ENCODE measurements at regions not wholly inside any gene's neighbourhood (a gene's known extent, or its start where the extent isn't known, plus 50 kb on each side); places are given as distances from the start of the nearest gene placed in this dataset.

- no peak overlapping the region for H4K5ac ChIP-seq (ENCODE audit: insufficient read length, low read depth, low read length)
- 88% methylated on average over 3 of the region's 3 CpGs; no CpG with 5 or more reads in 1 of the 2 experiments for WGBS, 2 experiments (ENCODE audit: extremely low coverage in 1 of 2, insufficient coverage in 1 of 2, insufficient read length in 1 of 2, insufficient replicate concordance in 2 of 2, low coverage in 1 of 2, low lambda C conversion rate in 2 of 2, missing lambda C conversion rate in 1 of 2)
Measured at GRCh38 chr13:99828123-99828522, 143.4 kb downstream of the ZIC5 start.

More at GRCh38 chr13:99828123-99828522, 143.4 kb downstream of the ZIC5 start:
- H3K56ac ChIP-seq (replicated peaks; ENCODE audit: insufficient read length, low read depth, low read length), result no peak overlapping the region
- no peak overlapping the region for H3K4me3 ChIP-seq (ENCODE audit: extremely low read depth in 1 of 4, insufficient read depth in 2 of 4, low read depth in 3 of 4, low read length in 4 of 4)
- no peak overlapping the region for H3K4me2 ChIP-seq (ENCODE audit: insufficient read depth in 1 of 2, low read depth in 2 of 2, low read length in 2 of 2)
- ChIA-PET POLR2A (ENCODE audit: partially characterized antibody) (interaction anchor here (1.0 kb wide), 1 partner anchor 9 kb away, joined by 3 read pairs; no protein-coding TSS in a partner anchor), CTCF (ENCODE audit: partially characterized antibody) (interaction anchor here (0.7 kb wide), 1 partner anchor 164 kb away, joined by 4 read pairs; no protein-coding TSS in a partner anchor)
- H3K36me3 ChIP-seq (ENCODE audit: control insufficient read depth in 2 of 4, insufficient read depth in 4 of 4, low read length in 3 of 4), result no peaks in the 10 kb centered on the region
- no peak overlapping the region for H2AFZ ChIP-seq (ENCODE audit: low read length)
- H3K9ac ChIP-seq (replicated peaks in 1 of 4; ENCODE audit: extremely low read depth in 1 of 4, low read depth in 3 of 4, low read length in 3 of 4), result no peak overlapping the region
- H3K79me2 ChIP-seq (ENCODE audit: control insufficient read depth in 1 of 2, insufficient read depth in 2 of 2, low read length in 2 of 2), result no peaks in the 10 kb centered on the region
- no peak overlapping the region for H2BK15ac ChIP-seq (ENCODE audit: low read length)
- H3K23me2 ChIP-seq (ENCODE audit: low read depth, low read length), result no peaks in the 10 kb centered on the region; the same call in 1 of the 2 replicates
- H4K91ac ChIP-seq (replicated peaks; ENCODE audit: insufficient read length, low read length), result no peak overlapping the region
- TF ChIP-seq EGR1 (IDR thresholded peaks at IDR 0.05; ENCODE audit: borderline replicate concordance, low read depth, low read length) (no peak), FOSL1 (IDR thresholded peaks at IDR 0.05; ENCODE audit: insufficient read depth, low read depth, low read length) (no peak), SP4 (IDR thresholded peaks at IDR 0.05; ENCODE audit: low read length) (no peak), JUND (IDR thresholded peaks at IDR 0.05; ENCODE audit: low read length) (no peak), TAF7 (optimal IDR thresholded peaks at IDR 0.05; ENCODE audit: borderline replicate concordance, low read depth, low read length) (no peak), SAP30 (IDR thresholded peaks at IDR 0.05; ENCODE audit: insufficient read depth, insufficient replicate concordance, low read length) (no peak), SUZ12 (IDR thresholded peaks at IDR 0.05; ENCODE audit: low read length) (no peak), RXRA (IDR thresholded peaks at IDR 0.05; ENCODE audit: insufficient read depth, low read depth, low read length) (no peak), NRF1 (IDR thresholded peaks at IDR 0.05; ENCODE audit: low read depth, low read length) (no peak)
- no peak overlapping the region for H2BK5ac ChIP-seq (ENCODE audit: low read depth, low read length)
- no peak for FAIRE-seq
- no peak overlapping the region for H2BK20ac ChIP-seq (ENCODE audit: low read length)
- no peak overlapping the region for H3K23ac ChIP-seq (ENCODE audit: insufficient read length)
- no peak overlapping the region for H3K14ac ChIP-seq (ENCODE audit: insufficient read length)
- no peaks in the 10 kb centered on the region; a peak in 1 of 7 replicates for H3K4me1 ChIP-seq (replicated peaks in 1 of 4; ENCODE audit: control insufficient read depth in 3 of 4, insufficient read depth in 4 of 4, low read length in 3 of 4)
- H3K18ac ChIP-seq (ENCODE audit: extremely low read depth, low read length), result no peak overlapping the region
- no peak overlapping the region for H3K27ac ChIP-seq (ENCODE audit: low read depth, low read length)
- H3K4ac ChIP-seq (replicated peaks; ENCODE audit: insufficient read length, low read depth, low read length), result no peak overlapping the region
- no peaks in the 10 kb centered on the region for H3K27me3 ChIP-seq (replicated peaks in 1 of 4; ENCODE audit: control insufficient read depth in 3 of 4, extremely low read depth in 1 of 4, insufficient read depth in 3 of 4, low read length in 3 of 4)
- no peak overlapping the region for H2AK5ac ChIP-seq (ENCODE audit: low read depth, low read length)
- no peaks in the 10 kb centered on the region for H3K9me3 ChIP-seq (ENCODE audit: insufficient read depth in 2 of 2, low read depth in 1 of 2, low read length in 1 of 2)
- no peak overlapping the region for H2BK120ac ChIP-seq (replicated peaks; ENCODE audit: low read depth, low read length)
- DNase-seq (ENCODE audit: low read depth in 1 of 2, low spot score in 2 of 2), result no peak
- no peak overlapping the region for H4K8ac ChIP-seq (ENCODE audit: extremely low read depth, insufficient read depth, low read length)
- no peaks in the 10 kb centered on the region for H3K79me1 ChIP-seq (ENCODE audit: low read depth, low read length)
- no peak overlapping the region for H2BK12ac ChIP-seq (ENCODE audit: low read depth, low read length)
- H4K20me1 ChIP-seq (replicated peaks in 1 of 2; ENCODE audit: control insufficient read depth in 1 of 2, insufficient read depth in 2 of 2, low read length in 2 of 2), result no peaks in the 10 kb centered on the region

All from H1 (cell line).